ENCODE measurements at regions not wholly inside any gene's neighbourhood (a gene's known extent, or its start where the extent isn't known, plus 50 kb on each side); places are given as distances from the start of the nearest gene placed in this dataset.

DNA sequence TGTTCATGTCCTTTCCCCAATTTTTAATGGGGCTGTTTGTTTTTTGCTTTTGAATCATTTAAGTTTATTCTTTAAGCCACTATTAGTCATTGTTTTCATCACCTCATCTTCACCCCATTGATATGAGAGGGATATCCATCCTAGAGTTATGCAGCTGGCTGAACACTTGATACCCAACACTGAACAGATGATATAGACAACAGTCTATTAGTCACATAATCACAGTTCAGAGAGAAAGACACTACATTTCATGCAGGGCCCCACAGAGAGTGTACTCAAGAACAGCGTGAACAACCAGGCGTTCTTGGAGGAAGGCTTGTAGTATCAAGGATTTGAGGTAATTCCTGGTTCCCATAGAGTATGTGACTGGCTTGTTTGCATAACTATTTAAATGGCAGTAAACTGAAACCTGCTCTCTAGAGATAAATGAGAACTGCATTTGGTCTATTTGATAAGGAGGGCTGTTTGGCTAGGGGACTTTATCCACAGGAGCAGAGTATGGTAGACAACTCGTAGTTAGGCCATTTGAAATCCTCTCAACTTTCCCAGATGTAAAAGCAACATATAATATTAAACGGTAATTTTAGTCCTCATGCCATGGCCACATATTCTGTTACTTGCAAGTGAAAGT, 618.7 kb downstream of the SI start:
- Mint-ChIP-seq H3K9me3 (peaks cover 7% of the 10 kb centered on the region), H3K27ac (no peak overlapping the region), H3K4me3 (no peak overlapping the region), H3K4me1 (ENCODE audit: low read depth) (no peaks in the 10 kb centered on the region), H3K36me3 (ENCODE audit: low read depth) (no peaks in the 10 kb centered on the region), H3K27me3 (no peaks in the 10 kb centered on the region)
- intact Hi-C loops (cut with micrococcal nuclease), result no loop called here

GRCh38 chr3:164458986-164459385, 619.3 kb downstream of the SI start:
- H3K36me3 Mint-ChIP-seq (ENCODE audit: low read depth), result no peaks in the 10 kb centered on the region
- no peaks in the 10 kb centered on the region for H3K4me1 Mint-ChIP-seq (ENCODE audit: low read depth)
- H3K27ac Mint-ChIP-seq, result no peak overlapping the region
- no peaks in the 10 kb centered on the region for H3K27me3 Mint-ChIP-seq
- H3K4me3 Mint-ChIP-seq, result no peak overlapping the region
- intact Hi-C loops (cut with micrococcal nuclease), result no loop called here
- peaks cover 7% of the 10 kb centered on the region for H3K9me3 Mint-ChIP-seq

DNA sequence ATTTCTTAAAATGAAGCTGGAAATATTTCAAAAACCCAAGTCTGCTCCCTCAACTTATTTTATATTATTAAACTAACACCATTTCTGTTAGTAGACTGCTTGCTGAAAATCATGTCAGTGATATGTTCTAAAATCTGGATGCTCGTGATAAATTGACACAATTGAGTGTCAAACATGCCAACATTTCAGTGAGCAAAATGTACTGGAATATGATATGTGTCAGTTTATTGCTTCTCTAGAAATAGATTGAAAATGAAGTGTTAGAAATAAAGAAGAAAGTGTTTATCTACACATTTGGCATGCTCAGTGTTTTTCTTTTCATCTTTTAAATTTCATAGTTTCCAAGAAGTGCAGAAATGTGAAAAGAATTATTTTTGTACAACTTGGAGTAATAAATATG, 624.6 kb downstream of the SI start:
- H3K4me1 Mint-ChIP-seq (ENCODE audit: low read depth), result no peaks in the 10 kb centered on the region
- H3K4me3 Mint-ChIP-seq, result no peak overlapping the region
- intact Hi-C loops (cut with micrococcal nuclease), result no loop called here
- H3K27ac Mint-ChIP-seq, result no peak overlapping the region
- H3K27me3 Mint-ChIP-seq, result no peaks in the 10 kb centered on the region
- peaks cover 26% of the 10 kb centered on the region for H3K9me3 Mint-ChIP-seq
- H3K36me3 Mint-ChIP-seq (ENCODE audit: low read depth), result no peaks in the 10 kb centered on the region

GRCh38 chr3:164452707-164453106, 625.6 kb downstream of the SI start:
- H3K9me3 Mint-ChIP-seq, result peaks cover 33% of the 10 kb centered on the region
- H3K4me1 Mint-ChIP-seq (ENCODE audit: low read depth), result no peaks in the 10 kb centered on the region
- no peaks in the 10 kb centered on the region for H3K27me3 Mint-ChIP-seq
- no peaks in the 10 kb centered on the region for H3K36me3 Mint-ChIP-seq (ENCODE audit: low read depth)
- H3K27ac Mint-ChIP-seq, result no peak overlapping the region
- intact Hi-C loops (cut with micrococcal nuclease), result no loop called here
- no peak overlapping the region for H3K4me3 Mint-ChIP-seq

DNA sequence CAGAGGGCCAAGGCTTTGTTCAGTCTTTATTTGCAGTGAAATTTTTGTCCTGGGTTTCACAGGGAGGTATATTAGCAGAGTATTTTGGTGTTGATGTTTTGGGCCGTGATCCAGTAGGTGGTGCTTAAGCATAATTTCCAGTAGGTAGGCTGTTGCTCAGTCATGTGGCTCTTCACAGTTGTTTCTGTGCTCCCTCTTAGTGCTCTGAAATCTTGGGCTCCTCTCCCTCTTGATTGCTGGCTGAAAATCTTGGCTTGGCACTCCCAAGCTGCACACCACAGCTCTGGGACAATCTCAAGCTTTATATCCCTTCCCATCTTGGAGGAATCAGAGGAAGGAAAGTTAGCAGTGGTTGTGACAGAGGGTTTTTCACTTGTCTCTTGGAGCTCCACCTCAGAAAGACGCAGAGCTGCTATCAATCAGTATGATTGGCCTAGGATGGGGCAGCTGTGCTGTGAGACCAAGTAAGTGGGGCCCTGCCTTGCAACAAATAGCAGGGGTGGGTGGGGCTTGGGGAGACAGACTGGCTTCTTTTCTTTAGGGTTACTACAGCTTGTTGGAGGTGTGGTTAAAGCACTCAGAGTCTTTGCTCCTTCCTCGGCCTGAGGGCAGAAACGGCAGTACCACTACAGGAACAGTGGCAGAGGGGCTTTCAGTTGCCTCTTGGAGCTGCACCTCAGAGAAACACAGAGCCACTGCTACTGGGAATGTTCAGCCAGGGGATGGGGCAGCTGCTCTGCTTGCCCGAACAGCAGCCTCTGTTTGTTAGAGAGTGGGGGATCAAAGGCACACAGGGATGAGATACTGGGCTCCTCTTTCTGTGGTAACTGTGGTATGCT, 627.0 kb downstream of the SI start:
- Mint-ChIP-seq H3K4me3 (no peak overlapping the region), H3K4me1 (ENCODE audit: low read depth) (no peaks in the 10 kb centered on the region)

DNA sequence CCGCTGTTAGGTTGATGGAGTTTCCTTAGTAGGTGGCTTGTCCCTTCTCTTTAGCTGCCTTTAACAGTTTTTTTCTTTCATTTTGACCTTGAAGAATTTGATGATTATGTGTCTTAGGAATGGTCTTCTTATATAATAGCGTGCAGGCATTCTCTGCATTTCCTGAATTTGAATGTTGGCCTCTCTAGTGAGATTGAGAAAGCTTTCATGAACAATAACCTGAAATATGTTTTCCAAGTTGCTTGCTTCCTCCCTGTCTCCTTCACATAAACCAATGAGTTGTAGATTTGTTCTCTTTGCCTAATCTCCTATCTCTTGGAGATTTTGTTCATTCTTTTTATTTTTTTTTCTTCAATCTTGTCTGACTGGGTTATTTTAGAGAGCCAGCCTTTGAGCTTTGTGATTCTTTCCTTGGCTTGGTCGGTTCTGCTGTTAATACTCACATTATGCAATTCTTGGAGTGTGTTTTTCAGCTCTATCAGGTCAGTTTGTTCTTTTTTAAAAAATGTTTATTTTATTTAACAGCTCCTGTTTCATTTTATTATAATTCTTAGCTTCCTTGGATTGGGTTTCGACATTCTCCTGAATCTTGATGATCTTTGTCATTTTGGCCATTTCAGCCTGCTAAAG, 627.9 kb downstream of the SI start:
- Mint-ChIP-seq H3K4me1 (ENCODE audit: low read depth) (no peaks in the 10 kb centered on the region), H3K36me3 (ENCODE audit: low read depth) (no peaks in the 10 kb centered on the region), H3K27me3 (no peaks in the 10 kb centered on the region), H3K27ac (no peak overlapping the region), H3K4me3 (no peak overlapping the region), H3K9me3 (peaks cover 53% of the 10 kb centered on the region)
- intact Hi-C loops (cut with micrococcal nuclease), result no loop called here

More for the DNA sequence above, 627.0 kb downstream of the SI start:
- Mint-ChIP-seq H3K36me3 (ENCODE audit: low read depth) (no peaks in the 10 kb centered on the region), H3K27me3 (no peaks in the 10 kb centered on the region), H3K9me3 (peaks cover 47% of the 10 kb centered on the region), H3K27ac (no peak overlapping the region)
- intact Hi-C loops (cut with micrococcal nuclease), result no loop called here

DNA sequence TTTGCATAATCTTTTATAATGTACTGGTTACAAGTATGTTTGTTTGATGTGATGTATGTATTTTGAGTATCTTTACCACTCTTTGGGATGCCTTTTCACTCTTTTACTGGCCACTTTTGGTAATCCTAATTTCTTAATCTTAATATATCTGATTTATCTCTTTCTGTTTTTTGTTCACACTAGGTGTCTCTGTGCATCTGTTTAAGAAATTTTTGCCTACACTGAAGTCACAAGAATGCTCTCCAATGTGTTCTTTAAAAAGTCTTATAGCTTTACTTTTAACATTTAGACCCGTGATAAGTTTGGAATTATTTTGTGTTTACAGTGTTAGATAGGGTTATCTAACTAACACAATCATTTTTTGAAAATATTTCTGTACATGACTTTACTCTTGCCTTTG, 659.1 kb downstream of the SI start:
- Mint-ChIP-seq H3K27me3 (no peaks in the 10 kb centered on the region), H3K27ac (no peak overlapping the region), H3K4me3 (no peak overlapping the region), H3K4me1 (ENCODE audit: low read depth) (no peaks in the 10 kb centered on the region), H3K36me3 (ENCODE audit: low read depth) (no peaks in the 10 kb centered on the region), H3K9me3 (no peaks in the 10 kb centered on the region)
- intact Hi-C loops (cut with micrococcal nuclease), result no loop called here

GRCh38 chr3:164418414-164418813, 659.9 kb downstream of the SI start:
- intact Hi-C loops (cut with micrococcal nuclease), result no loop called here
- Mint-ChIP-seq H3K4me3 (no peak overlapping the region), H3K27ac (no peak overlapping the region), H3K36me3 (ENCODE audit: low read depth) (no peaks in the 10 kb centered on the region), H3K4me1 (ENCODE audit: low read depth) (no peaks in the 10 kb centered on the region), H3K9me3 (no peaks in the 10 kb centered on the region), H3K27me3 (no peaks in the 10 kb centered on the region)

DNA sequence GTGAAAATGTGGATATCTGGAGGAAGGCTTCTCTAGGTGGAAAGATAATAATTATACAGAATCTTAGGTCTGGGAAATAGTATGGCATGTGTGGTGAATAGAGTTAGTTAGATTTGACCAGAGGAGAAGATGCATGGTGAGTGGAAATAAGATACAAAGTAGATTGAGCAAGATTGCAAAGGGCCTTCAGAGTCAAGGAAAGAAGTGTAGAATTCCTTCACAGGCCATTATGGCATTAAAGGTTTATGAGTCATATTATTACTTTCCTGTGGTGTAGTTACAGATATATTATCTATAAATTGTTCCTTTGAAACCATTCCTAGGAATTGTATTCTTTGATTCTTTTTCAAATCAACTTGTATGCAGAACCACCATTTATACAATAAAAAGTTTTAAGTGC, 660.3 kb downstream of the SI start:
- no peaks in the 10 kb centered on the region for H3K4me1 Mint-ChIP-seq (ENCODE audit: low read depth)
- no peaks in the 10 kb centered on the region for H3K27me3 Mint-ChIP-seq
- no peak overlapping the region for H3K27ac Mint-ChIP-seq
- H3K36me3 Mint-ChIP-seq (ENCODE audit: low read depth), result no peaks in the 10 kb centered on the region
- no peaks in the 10 kb centered on the region for H3K9me3 Mint-ChIP-seq
- no peak overlapping the region for H3K4me3 Mint-ChIP-seq
- intact Hi-C loops (cut with micrococcal nuclease), result no loop called here

DNA sequence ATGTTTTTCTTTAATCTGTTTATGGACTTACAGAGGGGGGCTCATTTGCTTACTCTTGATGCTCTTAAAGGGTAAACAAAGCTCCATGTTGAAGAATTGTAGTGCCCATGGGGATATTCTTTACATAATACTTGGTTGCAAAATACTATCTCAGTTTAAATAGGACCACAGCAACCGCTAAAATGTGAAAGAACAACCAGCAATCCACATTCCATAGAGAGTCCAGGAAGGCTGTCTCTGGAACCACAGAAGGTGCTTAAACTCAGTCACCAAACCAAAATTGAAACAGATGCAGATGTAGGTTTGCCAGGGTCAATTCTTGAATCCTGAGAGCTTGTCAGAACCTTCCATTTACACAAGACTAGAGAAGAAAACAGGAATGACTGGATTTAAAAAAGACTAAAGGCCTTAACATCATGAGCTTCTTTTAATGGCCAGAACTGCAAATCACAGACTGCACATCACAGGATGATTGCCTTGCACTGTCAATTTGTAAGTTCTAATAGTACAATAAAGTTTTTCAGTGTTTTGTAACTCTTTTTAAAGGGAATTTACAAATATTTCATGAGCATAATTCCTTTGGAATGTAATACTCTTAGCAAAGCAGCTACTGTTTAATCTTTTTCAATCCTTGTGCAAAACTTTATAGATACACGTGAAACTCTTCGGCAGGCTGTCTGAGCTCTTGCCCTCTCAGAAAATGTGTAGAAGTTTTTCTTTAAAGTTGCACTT, 661.6 kb downstream of the SI start:
- no peaks in the 10 kb centered on the region for H3K4me1 Mint-ChIP-seq (ENCODE audit: low read depth)
- H3K27ac Mint-ChIP-seq, result no peak overlapping the region
- peaks cover 2% of the 10 kb centered on the region for H3K9me3 Mint-ChIP-seq
- H3K27me3 Mint-ChIP-seq, result no peaks in the 10 kb centered on the region
- intact Hi-C loops (cut with micrococcal nuclease), result no loop called here
- no peak overlapping the region for H3K4me3 Mint-ChIP-seq
- no peaks in the 10 kb centered on the region for H3K36me3 Mint-ChIP-seq (ENCODE audit: low read depth)

- Mint-ChIP-seq H3K27me3 (no peaks in the 10 kb centered on the region), H3K36me3 (ENCODE audit: low read depth) (no peaks in the 10 kb centered on the region), H3K4me3 (no peak overlapping the region), H3K9me3 (peaks cover 6% of the 10 kb centered on the region), H3K27ac (no peak overlapping the region), H3K4me1 (ENCODE audit: low read depth) (no peaks in the 10 kb centered on the region)
- intact Hi-C loops (cut with micrococcal nuclease), result no loop called here
Observed at GRCh38 chr3:164408326-164408725, 670.0 kb downstream of the SI start.

GRCh38 chr3:164407111-164407510, 671.2 kb downstream of the SI start:
- H3K9me3 Mint-ChIP-seq, result peaks cover 14% of the 10 kb centered on the region
- H3K4me3 Mint-ChIP-seq, result no peak overlapping the region
- no peaks in the 10 kb centered on the region for H3K4me1 Mint-ChIP-seq (ENCODE audit: low read depth)
- intact Hi-C loops (cut with micrococcal nuclease), result no loop called here
- H3K36me3 Mint-ChIP-seq (ENCODE audit: low read depth), result no peaks in the 10 kb centered on the region
- H3K27me3 Mint-ChIP-seq, result no peaks in the 10 kb centered on the region
- no peak overlapping the region for H3K27ac Mint-ChIP-seq

GRCh38 chr3:164406281-164406680, 672.0 kb downstream of the SI start:
- H3K27me3 Mint-ChIP-seq, result no peaks in the 10 kb centered on the region
- H3K36me3 Mint-ChIP-seq (ENCODE audit: low read depth), result no peaks in the 10 kb centered on the region
- no peak overlapping the region for H3K27ac Mint-ChIP-seq
- H3K9me3 Mint-ChIP-seq, result peaks cover 13% of the 10 kb centered on the region
- no peaks in the 10 kb centered on the region for H3K4me1 Mint-ChIP-seq (ENCODE audit: low read depth)
- intact Hi-C loops (cut with micrococcal nuclease), result no loop called here
- no peak overlapping the region for H3K4me3 Mint-ChIP-seq

DNA sequence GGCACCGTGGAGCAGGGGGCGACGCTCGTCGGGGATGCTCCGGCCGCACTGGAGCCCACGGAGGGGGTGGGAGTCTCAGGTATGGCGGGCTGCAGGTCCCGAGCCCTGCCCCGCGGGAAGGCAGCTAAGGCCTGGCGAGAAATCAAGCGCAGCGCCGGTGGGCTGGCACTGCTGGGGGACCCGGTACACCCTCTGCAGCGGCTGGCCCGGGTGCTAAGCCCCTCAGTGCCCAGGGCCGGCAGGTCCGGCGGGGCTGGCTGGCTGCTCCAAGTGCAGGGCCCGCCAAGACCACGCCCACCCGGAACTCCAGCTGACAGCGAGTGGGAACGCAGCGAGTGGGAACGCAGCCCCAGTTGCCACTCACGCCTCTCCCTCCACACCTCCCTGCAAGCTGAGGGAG, 676.4 kb downstream of the SI start:
- H3K4me1 Mint-ChIP-seq (ENCODE audit: low read depth), result no peaks in the 10 kb centered on the region
- no peaks in the 10 kb centered on the region for H3K36me3 Mint-ChIP-seq (ENCODE audit: low read depth)
- intact Hi-C loops (cut with micrococcal nuclease), result no loop called here
- no peaks in the 10 kb centered on the region for H3K27me3 Mint-ChIP-seq
- no peak overlapping the region for H3K4me3 Mint-ChIP-seq
- no peak overlapping the region for H3K27ac Mint-ChIP-seq
- peaks cover 18% of the 10 kb centered on the region for H3K9me3 Mint-ChIP-seq

All from dendritic cell treated with granulocyte-macrophage colony-stimulating factor and Interleukin-4, amounts not matched to agents 40 ng/mL and 50 ng/mL, for 4 days (primary cell).